NT2/D1 (cell line): ENCODE measurements at regions not wholly inside any gene's neighbourhood (a gene's known extent, or its start where the extent isn't known, plus 50 kb on each side); places are given as distances from the start of the nearest gene placed in this dataset.

Source experiments
- DNase-seq: peaks from one replicate; pipeline ENCODE4 v3.0.0-alpha.2; 2011; ENCODE audit warnings: low read depth, low spot score
- H3K27me3 ChIP-seq: 2 replicates; pipeline ENCODE4 v1.6.0; 2011; ENCODE audit warnings: mild to moderate bottlenecking; ENCODE audit not compliant: insufficient read length, insufficient read depth
- H3K36me3 ChIP-seq: 2 replicates; pipeline ENCODE4 v1.6.1; 2011; ENCODE audit warnings: mild to moderate bottlenecking, low read length, mixed read lengths; ENCODE audit not compliant: insufficient read depth, insufficient read length
- H3K4me1 ChIP-seq: 2 replicates; pipeline ENCODE4 v1.5.1; 2011; ENCODE audit not compliant: insufficient read depth, insufficient read length
- H3K4me3 ChIP-seq: 2 replicates; pipeline ENCODE4 v1.5.1; 2011; ENCODE audit warnings: low read depth; ENCODE audit not compliant: insufficient read length
- H3K9ac ChIP-seq: 2 replicates; pipeline ENCODE4 v1.6.0; 2011; ENCODE audit warnings: low read depth; ENCODE audit not compliant: insufficient read length
- H3K9me3 ChIP-seq: 2 replicates; pipeline ENCODE4 v1.5.1; 2011; ENCODE audit warnings: mild to moderate bottlenecking, low read length; ENCODE audit not compliant: insufficient read depth
- SUZ12 ChIP-seq: IDR thresholded peaks from 2 replicates; pipeline ENCODE4 v1.6.1; 2011; ENCODE audit not compliant: insufficient read length, insufficient read depth; ENCODE audit errors: extremely low read depth
- YY1 ChIP-seq: IDR thresholded peaks from 2 replicates; pipeline ENCODE4 v1.6.1; 2011; ENCODE audit not compliant: insufficient read length, insufficient read depth
- ZNF274 ChIP-seq: IDR thresholded peaks from 2 replicates; pipeline ENCODE4 v1.6.1; 2011; ENCODE audit warnings: mild to moderate bottlenecking, low read depth, low read length

- Histone ChIP-seq H3K9me3 (no peaks in the 10 kb centered on the region), H3K4me1 (no peaks in the 10 kb centered on the region), H3K36me3 (no peaks in the 10 kb centered on the region), H3K27me3 (no peaks in the 10 kb centered on the region), H3K9ac (no peak overlapping the region), H3K4me3 (no peak overlapping the region)
- TF ChIP-seq ZNF274 = no peak
- no peak for TF ChIP-seq YY1
- no peak for TF ChIP-seq SUZ12
- no peak for DNase-seq
These were observed 323.9 kb upstream of the MSX2 start for GRCh38 chr5:174400461-174400860.

- Histone ChIP-seq H3K27me3 (no peaks in the 10 kb centered on the region), H3K9me3 (no peaks in the 10 kb centered on the region), H3K9ac (no peak overlapping the region), H3K4me3 (no peak overlapping the region), H3K36me3 (no peaks in the 10 kb centered on the region), H3K4me1 (no peaks in the 10 kb centered on the region)
- DNase-seq = no peak
- TF ChIP-seq YY1 = no peak
- no peak for TF ChIP-seq ZNF274
- no peak for TF ChIP-seq SUZ12
These were observed 322.6 kb upstream of the MSX2 start for GRCh38 chr5:174401793-174402192.

- TF ChIP-seq YY1 (no peak), SUZ12 (no peak), ZNF274 (no peak)
- DNase-seq = no peak
- H3K4me3 ChIP-seq = no peak overlapping the region
- no peaks in the 10 kb centered on the region for H3K4me1 ChIP-seq
- H3K9me3 ChIP-seq = no peaks in the 10 kb centered on the region
- H3K27me3 ChIP-seq = no peaks in the 10 kb centered on the region
- no peaks in the 10 kb centered on the region for H3K36me3 ChIP-seq
- no peak overlapping the region for H3K9ac ChIP-seq
These were observed 322.1 kb upstream of the MSX2 start for GRCh38 chr5:174402222-174402812.

GRCh38 chr5:174404848-174405247 lies 319.5 kb upstream of the MSX2 start:
- TF ChIP-seq ZNF274 (no peak), YY1 (no peak), SUZ12 (no peak)
- Histone ChIP-seq H3K9ac (no peak overlapping the region), H3K36me3 (no peaks in the 10 kb centered on the region), H3K9me3 (peaks cover 5% of the 10 kb centered on the region; the same call in 1 of the 2 replicates), H3K4me1 (no peaks in the 10 kb centered on the region), H3K27me3 (no peaks in the 10 kb centered on the region), H3K4me3 (no peak overlapping the region)
- no peak for DNase-seq

GRCh38 chr5:174409070-174409469 lies 315.3 kb upstream of the MSX2 start:
- TF ChIP-seq YY1 = no peak
- Histone ChIP-seq H3K9ac (no peak overlapping the region), H3K4me3 (no peak overlapping the region), H3K4me1 (peaks cover 2% of the 10 kb centered on the region), H3K36me3 (no peaks in the 10 kb centered on the region), H3K9me3 (peaks cover 9% of the 10 kb centered on the region; the same call in 1 of the 2 replicates), H3K27me3 (no peaks in the 10 kb centered on the region)
- no peak for DNase-seq

- no peak overlapping the region for H3K9ac ChIP-seq
- peaks cover 2% of the 10 kb centered on the region for H3K4me1 ChIP-seq
- H3K4me3 ChIP-seq = no peak overlapping the region
- H3K36me3 ChIP-seq = no peaks in the 10 kb centered on the region
- H3K27me3 ChIP-seq = no peaks in the 10 kb centered on the region
- TF ChIP-seq SUZ12 = no peak
- TF ChIP-seq ZNF274 = no peak
- no peak for TF ChIP-seq YY1
- no peak for DNase-seq
- peaks cover 9% of the 10 kb centered on the region; the same call in 1 of the 2 replicates for H3K9me3 ChIP-seq
These were observed 314.4 kb upstream of the MSX2 start for GRCh38 chr5:174409971-174410370.

- no peaks in the 10 kb centered on the region for H3K27me3 ChIP-seq
- no peaks in the 10 kb centered on the region for H3K36me3 ChIP-seq
- TF ChIP-seq YY1 (no peak), SUZ12 (no peak), ZNF274 (no peak)
- no peak overlapping the region for H3K4me3 ChIP-seq
- H3K9me3 ChIP-seq = peaks cover 9% of the 10 kb centered on the region; the same call in 1 of the 2 replicates
- no peak for DNase-seq
- H3K9ac ChIP-seq = no peak overlapping the region
- H3K4me1 ChIP-seq = peaks cover 2% of the 10 kb centered on the region
These were observed 313.5 kb upstream of the MSX2 start for GRCh38 chr5:174410716-174411478.
